Erythroblast (primary cell): ENCODE measurements at regions not wholly inside any gene's neighbourhood (a gene's known extent, or its start where the extent isn't known, plus 50 kb on each side); places are given as distances from the start of the nearest gene placed in this dataset.

Experiments used
- GATA1 ChIP-seq: IDR thresholded peaks from 2 replicates; pipeline ENCODE4 v1.6.1; 2011; ENCODE audit warnings: low read depth, mild to moderate bottlenecking, control low read depth, low read length, moderate library complexity
- POLR2A ChIP-seq: IDR thresholded peaks from 2 replicates; pipeline ENCODE4 v1.6.1; 2011; ENCODE audit warnings: mild to moderate bottlenecking, low read length

DNA sequence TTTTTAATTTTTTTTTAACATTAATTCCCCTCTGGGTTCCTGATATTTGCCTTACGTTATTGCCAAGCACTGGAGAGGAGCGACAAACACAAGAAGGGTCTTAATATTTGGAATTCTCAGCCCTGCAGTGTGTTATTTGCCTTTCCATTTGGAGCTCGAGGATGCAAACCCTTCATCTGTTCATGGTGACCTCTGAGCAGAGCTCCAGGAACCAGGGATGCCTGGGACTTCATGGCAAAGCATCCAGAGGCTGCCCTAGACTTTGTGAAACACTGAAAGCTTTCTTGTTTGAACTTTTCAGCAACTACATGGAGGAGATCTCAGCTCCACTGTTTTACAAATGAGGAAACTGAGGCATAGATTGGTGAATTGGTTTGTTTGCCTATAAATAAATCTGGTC lies 254.2 kb downstream of the CBLN1 start:
- no peak for TF ChIP-seq POLR2A
- no peak for TF ChIP-seq GATA1
